BJ (cell line): ENCODE measurements at regions not wholly inside any gene's neighbourhood (a gene's known extent, or its start where the extent isn't known, plus 50 kb on each side); places are given as distances from the start of the nearest gene placed in this dataset.

Source experiments
- CTCF ChIA-PET: fragments of 350-600 bp; formaldehyde crosslinking; extraction: SDS; loops from one replicate; lab custom pipeline; 2021; ENCODE audit warnings: antibody characterized with exemption, inconsistent platforms; lab: Yijun Ruan, JAX
- POLR2A ChIA-PET: fragments of 300-600 bp; sonication (Branson Sonifier 250); formaldehyde crosslinking; extraction: SDS; loops from one replicate; lab custom pipeline; 2021; ENCODE audit warnings: antibody characterized with exemption; lab: Charles Lee
- DNase-seq: peaks from one replicate; pipeline ENCODE4 v3.0.0-alpha.2; 2011; ENCODE audit warnings: low read depth
- H3K27me3 ChIP-seq: 2 replicates; pipeline ENCODE4 v1.6.0; 2011; ENCODE audit warnings: low read length; ENCODE audit not compliant: control insufficient read depth, insufficient read depth
- H3K36me3 ChIP-seq: 2 replicates; pipeline ENCODE4 v1.5.1; 2011; ENCODE audit warnings: low read length; ENCODE audit not compliant: control insufficient read depth, insufficient read depth
- H3K4me3 ChIP-seq: 2 replicates; pipeline ENCODE4 v1.5.1; 2011; ENCODE audit warnings: low read depth, mild to moderate bottlenecking, control low read depth, low read length
- TF ChIP-seq, protein P1 (sequence below): IDR thresholded peaks from 2 replicates; pipeline ENCODE4 v1.5.1; 2011; ENCODE audit warnings: low read depth, mild to moderate bottlenecking, control low read depth, inconsistent platforms, low read length, moderate library complexity; ENCODE audit not compliant: insufficient read depth

DNA sequence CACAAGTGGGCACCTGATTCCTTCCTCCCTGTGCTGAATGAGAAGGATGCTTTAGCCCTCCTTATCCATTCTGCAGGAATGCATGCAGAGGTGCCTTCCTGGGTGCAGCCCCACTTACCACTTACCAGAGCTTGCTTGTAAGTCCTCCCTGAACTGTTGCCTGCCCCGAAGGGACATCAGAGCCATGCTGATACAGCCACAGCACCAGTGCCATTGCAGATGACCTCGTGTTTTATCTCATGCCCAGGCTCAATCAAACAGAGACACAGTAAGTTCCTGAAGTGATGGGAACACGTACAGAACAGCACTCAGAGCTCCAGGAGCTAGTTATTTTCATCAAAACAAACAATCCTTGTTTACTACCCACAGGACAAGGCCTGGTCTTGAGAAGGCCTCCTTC, 81.9 kb downstream of the ATP1A1 start:
- TF ChIP-seq, protein P1, sequence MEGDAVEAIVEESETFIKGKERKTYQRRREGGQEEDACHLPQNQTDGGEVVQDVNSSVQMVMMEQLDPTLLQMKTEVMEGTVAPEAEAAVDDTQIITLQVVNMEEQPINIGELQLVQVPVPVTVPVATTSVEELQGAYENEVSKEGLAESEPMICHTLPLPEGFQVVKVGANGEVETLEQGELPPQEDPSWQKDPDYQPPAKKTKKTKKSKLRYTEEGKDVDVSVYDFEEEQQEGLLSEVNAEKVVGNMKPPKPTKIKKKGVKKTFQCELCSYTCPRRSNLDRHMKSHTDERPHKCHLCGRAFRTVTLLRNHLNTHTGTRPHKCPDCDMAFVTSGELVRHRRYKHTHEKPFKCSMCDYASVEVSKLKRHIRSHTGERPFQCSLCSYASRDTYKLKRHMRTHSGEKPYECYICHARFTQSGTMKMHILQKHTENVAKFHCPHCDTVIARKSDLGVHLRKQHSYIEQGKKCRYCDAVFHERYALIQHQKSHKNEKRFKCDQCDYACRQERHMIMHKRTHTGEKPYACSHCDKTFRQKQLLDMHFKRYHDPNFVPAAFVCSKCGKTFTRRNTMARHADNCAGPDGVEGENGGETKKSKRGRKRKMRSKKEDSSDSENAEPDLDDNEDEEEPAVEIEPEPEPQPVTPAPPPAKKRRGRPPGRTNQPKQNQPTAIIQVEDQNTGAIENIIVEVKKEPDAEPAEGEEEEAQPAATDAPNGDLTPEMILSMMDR = no peak
- ChIA-PET POLR2A (no interaction called here), CTCF (interaction anchor here (0.9 kb wide), 1 partner anchor 30 kb away, joined by 3 read pairs; no protein-coding TSS in a partner anchor)

DNA sequence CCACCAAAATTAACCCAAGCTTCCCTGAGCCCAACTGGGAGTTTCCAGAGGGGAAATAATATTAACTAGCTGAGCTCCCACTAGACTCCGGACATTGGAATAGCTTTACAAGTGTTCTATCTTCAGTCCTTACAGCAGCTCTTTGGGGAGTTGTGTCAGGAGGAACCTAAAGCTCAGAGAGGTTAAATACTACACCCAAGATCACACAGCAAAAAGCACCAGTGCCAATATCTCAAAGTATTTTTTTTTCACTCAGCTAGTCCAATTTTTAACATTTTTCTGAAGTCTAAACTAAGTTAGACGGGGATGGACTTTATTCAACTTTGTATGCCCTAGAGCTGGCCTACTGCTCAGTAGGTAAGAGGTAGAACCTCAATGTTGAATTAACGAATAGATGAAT, 82.5 kb downstream of the ATP1A1 start:
- TF ChIP-seq, protein P1 = no peak
- ChIA-PET POLR2A (no interaction called here), CTCF (interaction anchor here (0.9 kb wide), 1 partner anchor 30 kb away, joined by 3 read pairs; no protein-coding TSS in a partner anchor)
- Histone ChIP-seq H3K36me3 (no peaks in the 10 kb centered on the region), H3K4me3 (no peak overlapping the region), H3K27me3 (peaks cover 5% of the 10 kb centered on the region)
- DNase-seq = no peak

More for the DNA sequence above, 81.9 kb downstream of the ATP1A1 start:
- Histone ChIP-seq H3K4me3 (no peak overlapping the region), H3K27me3 (peaks cover 5% of the 10 kb centered on the region), H3K36me3 (no peaks in the 10 kb centered on the region)
- no peak for DNase-seq

GRCh38 chr1:116457946-116458604, 85.0 kb downstream of the ATP1A1 start:
- no peak for DNase-seq
- ChIA-PET CTCF (interaction anchor here (0.8 kb wide), 1 partner anchor 318 kb away, joined by 3 read pairs; no protein-coding TSS in a partner anchor), POLR2A (no interaction called here)

GRCh38 chr1:116458695-116459094, 85.7 kb downstream of the ATP1A1 start:
- peaks cover 1% of the 10 kb centered on the region; the same call in 1 of the 2 replicates for H3K27me3 ChIP-seq
- CTCF ChIA-PET = no interaction called here
- TF ChIP-seq, protein P1 = no peak
- no peaks in the 10 kb centered on the region for H3K36me3 ChIP-seq
- H3K4me3 ChIP-seq = no peak overlapping the region
- no peak for DNase-seq
- POLR2A ChIA-PET = no interaction called here

More at GRCh38 chr1:116457946-116458604, 85.0 kb downstream of the ATP1A1 start:
- Histone ChIP-seq H3K36me3 (no peaks in the 10 kb centered on the region), H3K4me3 (no peak overlapping the region), H3K27me3 (peaks cover 1% of the 10 kb centered on the region; the same call in 1 of the 2 replicates)
- TF ChIP-seq, protein P1 = no peak

DNA sequence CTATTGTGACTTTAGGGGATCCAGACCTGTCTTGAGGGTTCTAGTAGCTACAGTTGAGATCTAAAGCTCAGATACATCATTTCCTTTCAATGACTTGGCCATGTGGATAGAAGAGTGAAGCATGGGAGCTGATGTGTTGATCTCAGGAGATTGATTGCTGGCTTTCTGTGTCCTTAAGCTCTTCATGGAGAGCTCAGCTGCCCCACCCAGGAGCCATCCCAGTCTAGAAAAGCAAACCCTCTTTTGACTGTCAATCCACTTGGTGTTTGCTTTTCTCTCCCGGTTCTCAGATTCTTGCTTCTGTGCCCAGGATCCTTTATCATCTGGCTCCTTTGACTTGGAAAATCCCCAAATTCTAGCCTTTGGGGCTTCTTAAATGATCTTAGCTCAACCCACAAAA, 87.2 kb downstream of the ATP1A1 start:
- POLR2A ChIA-PET = no interaction called here
- no peak for DNase-seq

More for the DNA sequence above, 87.2 kb downstream of the ATP1A1 start:
- TF ChIP-seq, protein P1 = no peak
- Histone ChIP-seq H3K4me3 (no peak overlapping the region), H3K27me3 (0 out of 2 replicates have a peak, but pooled peaks cover 1% of the 10 kb centered on the region), H3K36me3 (no peaks in the 10 kb centered on the region)
- CTCF ChIA-PET = interaction anchor here (1.0 kb wide), 1 partner anchor 25 kb away, joined by 7 read pairs; no protein-coding TSS in a partner anchor
